HepG2 (cell line): ENCODE measurements at regions not wholly inside any gene's neighbourhood (a gene's known extent, or its start where the extent isn't known, plus 50 kb on each side); places are given as distances from the start of the nearest gene placed in this dataset.

Experiments used
- HBP1 ChIP-seq: IDR thresholded peaks from 2 replicates; pipeline ENCODE4 v1.6.1; 2016; ENCODE audit warnings: low read depth, control low read depth
- HNRNPH1 ChIP-seq: fragments of 200-400 bp; formaldehyde crosslinking; optimal IDR thresholded peaks from 2 replicates; pipeline ENCODE3; 2017; ENCODE audit warnings: mild to moderate bottlenecking, low read depth, low read length
- ZBTB26 ChIP-seq: IDR thresholded peaks from 2 replicates; pipeline ENCODE4 v1.6.1; 2016; ENCODE audit warnings: missing compliant biosample characterization, missing genetic modification reagents, borderline replicate concordance
- ZNF383 ChIP-seq: sonication (generic); formaldehyde crosslinking; IDR thresholded peaks from 2 replicates; pipeline ENCODE4 v1.4.0; 2020; ENCODE audit warnings: missing genetic modification reagents, mild to moderate bottlenecking, borderline replicate concordance
- TF ChIP-seq, protein P1 (sequence below): IDR thresholded peaks from 2 replicates; pipeline ENCODE4 v1.4.0; 2020; ENCODE audit warnings: mild to moderate bottlenecking, missing genetic modification reagents
- TF ChIP-seq, protein P2 (sequence below): sonication (generic); formaldehyde crosslinking; IDR thresholded peaks from 2 replicates; pipeline ENCODE4 v1.5.0; 2020; ENCODE audit warnings: mild to moderate bottlenecking, missing genetic modification reagents, moderate library complexity

DNA sequence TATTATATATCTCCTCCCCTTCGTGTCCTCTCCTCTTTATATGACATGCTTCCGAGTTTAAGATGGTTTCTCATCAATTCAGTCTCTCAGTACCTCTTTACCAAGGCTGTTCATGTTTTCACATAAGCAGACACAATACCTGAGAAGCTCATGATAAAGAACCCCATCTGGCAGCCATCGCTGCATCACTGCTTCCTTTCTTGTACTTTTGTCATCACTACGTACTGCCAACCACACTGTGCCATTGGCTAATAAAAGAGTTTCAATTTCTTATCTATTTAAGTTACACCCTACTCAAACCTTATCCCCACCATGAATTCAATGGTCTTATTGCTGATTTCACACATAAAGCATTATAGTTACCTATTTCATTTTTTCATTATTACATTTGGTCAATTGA, 484.7 kb upstream of the CNTN4 start:
- TF ChIP-seq HNRNPH1 (no peak), ZNF383 (CRISPR knock-in tag) (no peak), HBP1 (no peak), ZBTB26 (CRISPR knock-in tag) (no peak)
- TF ChIP-seq, protein P1, sequence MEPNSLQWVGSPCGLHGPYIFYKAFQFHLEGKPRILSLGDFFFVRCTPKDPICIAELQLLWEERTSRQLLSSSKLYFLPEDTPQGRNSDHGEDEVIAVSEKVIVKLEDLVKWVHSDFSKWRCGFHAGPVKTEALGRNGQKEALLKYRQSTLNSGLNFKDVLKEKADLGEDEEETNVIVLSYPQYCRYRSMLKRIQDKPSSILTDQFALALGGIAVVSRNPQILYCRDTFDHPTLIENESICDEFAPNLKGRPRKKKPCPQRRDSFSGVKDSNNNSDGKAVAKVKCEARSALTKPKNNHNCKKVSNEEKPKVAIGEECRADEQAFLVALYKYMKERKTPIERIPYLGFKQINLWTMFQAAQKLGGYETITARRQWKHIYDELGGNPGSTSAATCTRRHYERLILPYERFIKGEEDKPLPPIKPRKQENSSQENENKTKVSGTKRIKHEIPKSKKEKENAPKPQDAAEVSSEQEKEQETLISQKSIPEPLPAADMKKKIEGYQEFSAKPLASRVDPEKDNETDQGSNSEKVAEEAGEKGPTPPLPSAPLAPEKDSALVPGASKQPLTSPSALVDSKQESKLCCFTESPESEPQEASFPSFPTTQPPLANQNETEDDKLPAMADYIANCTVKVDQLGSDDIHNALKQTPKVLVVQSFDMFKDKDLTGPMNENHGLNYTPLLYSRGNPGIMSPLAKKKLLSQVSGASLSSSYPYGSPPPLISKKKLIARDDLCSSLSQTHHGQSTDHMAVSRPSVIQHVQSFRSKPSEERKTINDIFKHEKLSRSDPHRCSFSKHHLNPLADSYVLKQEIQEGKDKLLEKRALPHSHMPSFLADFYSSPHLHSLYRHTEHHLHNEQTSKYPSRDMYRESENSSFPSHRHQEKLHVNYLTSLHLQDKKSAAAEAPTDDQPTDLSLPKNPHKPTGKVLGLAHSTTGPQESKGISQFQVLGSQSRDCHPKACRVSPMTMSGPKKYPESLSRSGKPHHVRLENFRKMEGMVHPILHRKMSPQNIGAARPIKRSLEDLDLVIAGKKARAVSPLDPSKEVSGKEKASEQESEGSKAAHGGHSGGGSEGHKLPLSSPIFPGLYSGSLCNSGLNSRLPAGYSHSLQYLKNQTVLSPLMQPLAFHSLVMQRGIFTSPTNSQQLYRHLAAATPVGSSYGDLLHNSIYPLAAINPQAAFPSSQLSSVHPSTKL: no peak
- TF ChIP-seq, protein P2, sequence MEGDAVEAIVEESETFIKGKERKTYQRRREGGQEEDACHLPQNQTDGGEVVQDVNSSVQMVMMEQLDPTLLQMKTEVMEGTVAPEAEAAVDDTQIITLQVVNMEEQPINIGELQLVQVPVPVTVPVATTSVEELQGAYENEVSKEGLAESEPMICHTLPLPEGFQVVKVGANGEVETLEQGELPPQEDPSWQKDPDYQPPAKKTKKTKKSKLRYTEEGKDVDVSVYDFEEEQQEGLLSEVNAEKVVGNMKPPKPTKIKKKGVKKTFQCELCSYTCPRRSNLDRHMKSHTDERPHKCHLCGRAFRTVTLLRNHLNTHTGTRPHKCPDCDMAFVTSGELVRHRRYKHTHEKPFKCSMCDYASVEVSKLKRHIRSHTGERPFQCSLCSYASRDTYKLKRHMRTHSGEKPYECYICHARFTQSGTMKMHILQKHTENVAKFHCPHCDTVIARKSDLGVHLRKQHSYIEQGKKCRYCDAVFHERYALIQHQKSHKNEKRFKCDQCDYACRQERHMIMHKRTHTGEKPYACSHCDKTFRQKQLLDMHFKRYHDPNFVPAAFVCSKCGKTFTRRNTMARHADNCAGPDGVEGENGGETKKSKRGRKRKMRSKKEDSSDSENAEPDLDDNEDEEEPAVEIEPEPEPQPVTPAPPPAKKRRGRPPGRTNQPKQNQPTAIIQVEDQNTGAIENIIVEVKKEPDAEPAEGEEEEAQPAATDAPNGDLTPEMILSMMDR (CRISPR knock-in tag): no peak
